ENCODE measurements at regions not wholly inside any gene's neighbourhood (a gene's known extent, or its start where the extent isn't known, plus 50 kb on each side); places are given as distances from the start of the nearest gene placed in this dataset.
"Not testable (repeated sequence)": the region's sequence is repeated elsewhere in the genome, so short reads cannot be mapped to it uniquely, and the experiment has no call there.

- no peak for DNase-seq (ENCODE audit: low read depth in 2 of 2)
Observed at GRCh38 chr12:131572626-131573025, 138.3 kb upstream of the SFSWAP start.

GRCh38 chr12:131573631-131574394 lies 137.1 kb upstream of the SFSWAP start:
- no peak for DNase-seq (ENCODE audit: low read depth in 2 of 2)

- no peak for DNase-seq (ENCODE audit: low read depth in 2 of 2)
Observed at GRCh38 chr12:131574395-131574771, 136.5 kb upstream of the SFSWAP start.

- no peak for DNase-seq (ENCODE audit: low read depth in 2 of 2)
Observed at GRCh38 chr12:131575371-131575770, 135.5 kb upstream of the SFSWAP start.

- not testable (repeated sequence) for DNase-seq (ENCODE audit: low read depth in 2 of 2)
Observed at GRCh38 chr12:131576734-131577133, 134.2 kb upstream of the SFSWAP start.

- no peak for DNase-seq (ENCODE audit: low read depth in 2 of 2)
Observed at GRCh38 chr12:131577766-131578165, 133.1 kb upstream of the SFSWAP start.

GRCh38 chr12:131578828-131579470 lies 131.9 kb upstream of the SFSWAP start:
- no peak for DNase-seq (ENCODE audit: low read depth in 2 of 2)

GRCh38 chr12:131583090-131583712 lies 127.7 kb upstream of the SFSWAP start:
- no peak for DNase-seq (ENCODE audit: low read depth in 2 of 2)

GRCh38 chr12:131586269-131586668 lies 124.6 kb upstream of the SFSWAP start:
- DNase-seq (ENCODE audit: low read depth in 2 of 2), result no peak

- no peak for DNase-seq (ENCODE audit: low read depth in 2 of 2)
Observed at GRCh38 chr12:131586761-131587160, 124.1 kb upstream of the SFSWAP start.

- DNase-seq (ENCODE audit: low read depth in 2 of 2), result no peak
Observed at GRCh38 chr12:131587565-131587964, 123.3 kb upstream of the SFSWAP start.

- DNase-seq (ENCODE audit: low read depth in 2 of 2), result no peak
Observed at GRCh38 chr12:131589221-131589897, 121.5 kb upstream of the SFSWAP start.

GRCh38 chr12:131589966-131590365 lies 120.9 kb upstream of the SFSWAP start:
- DNase-seq (ENCODE audit: low read depth in 2 of 2), result no peak

- no peak for DNase-seq (ENCODE audit: low read depth in 2 of 2)
Observed at GRCh38 chr12:131591136-131591535, 119.8 kb upstream of the SFSWAP start.

- no peak for DNase-seq (ENCODE audit: low read depth in 2 of 2)
Observed at GRCh38 chr12:131591714-131592709, 118.9 kb upstream of the SFSWAP start.

GRCh38 chr12:131592972-131593371 lies 117.9 kb upstream of the SFSWAP start:
- peak in 1 of 2 donors; percentile 7 for DNase-seq (ENCODE audit: low read depth in 2 of 2)

GRCh38 chr12:131593406-131593805 lies 117.5 kb upstream of the SFSWAP start:
- DNase-seq (ENCODE audit: low read depth in 2 of 2), result no peak

- DNase-seq (ENCODE audit: low read depth in 2 of 2), result no peak
Observed at GRCh38 chr12:131596115-131596514, 114.8 kb upstream of the SFSWAP start.

- no peak for DNase-seq (ENCODE audit: low read depth in 2 of 2)
Observed at GRCh38 chr12:131597333-131597732, 113.6 kb upstream of the SFSWAP start.

- DNase-seq (ENCODE audit: low read depth in 2 of 2), result no peak
Observed at GRCh38 chr12:131598717-131599116, 112.2 kb upstream of the SFSWAP start.
